Hindlimb muscle (tissue), 1 donor: ENCODE measurements at regions not wholly inside any gene's neighbourhood (a gene's known extent, or its start where the extent isn't known, plus 50 kb on each side); places are given as distances from the start of the nearest gene placed in this dataset.
"Not testable (repeated sequence)": the region's sequence is repeated elsewhere in the genome, so short reads cannot be mapped to it uniquely, and the experiment has no call there.

Experiments used
- DNase-seq: peaks from one replicate; pipeline ENCODE4 v3.0.0-alpha.2; 2013

DNA sequence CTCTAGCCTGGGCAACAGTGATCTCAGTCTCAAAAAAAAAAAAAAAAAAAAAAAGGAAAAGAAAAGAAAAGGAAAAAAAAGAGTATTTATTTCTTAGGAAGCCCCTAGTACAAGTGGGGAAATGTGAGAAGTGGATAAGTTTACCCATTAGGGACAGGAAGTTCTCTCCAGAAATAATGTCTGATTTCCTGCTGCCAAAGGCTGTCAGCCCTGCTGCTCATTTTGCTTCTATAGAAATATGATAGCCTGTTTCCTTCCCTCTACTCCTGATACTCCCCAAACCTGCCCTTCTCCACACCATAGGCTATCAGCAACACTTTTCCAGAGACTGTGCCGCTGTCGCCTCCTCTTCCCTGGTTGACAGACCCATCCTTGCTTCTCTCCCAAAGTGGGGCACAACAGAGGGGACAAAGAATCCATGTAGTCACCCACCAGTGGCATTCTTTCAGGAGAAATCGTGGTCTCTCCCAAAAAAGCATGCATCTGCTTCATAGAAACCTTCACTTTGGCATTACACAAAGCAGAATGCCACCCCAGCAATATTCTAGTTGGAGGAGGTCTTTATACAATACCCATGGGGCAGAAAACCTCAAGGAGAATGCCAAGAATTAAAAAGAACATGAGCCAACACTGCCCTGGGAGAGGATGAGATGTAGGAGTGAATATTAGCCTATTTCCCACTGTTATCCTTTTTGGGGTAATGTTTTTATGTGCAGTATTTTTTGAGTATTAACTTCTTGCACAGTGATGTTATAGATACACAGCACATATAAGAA is 166.3 kb upstream of the NR5A2 start:
- no peak for DNase-seq

DNA sequence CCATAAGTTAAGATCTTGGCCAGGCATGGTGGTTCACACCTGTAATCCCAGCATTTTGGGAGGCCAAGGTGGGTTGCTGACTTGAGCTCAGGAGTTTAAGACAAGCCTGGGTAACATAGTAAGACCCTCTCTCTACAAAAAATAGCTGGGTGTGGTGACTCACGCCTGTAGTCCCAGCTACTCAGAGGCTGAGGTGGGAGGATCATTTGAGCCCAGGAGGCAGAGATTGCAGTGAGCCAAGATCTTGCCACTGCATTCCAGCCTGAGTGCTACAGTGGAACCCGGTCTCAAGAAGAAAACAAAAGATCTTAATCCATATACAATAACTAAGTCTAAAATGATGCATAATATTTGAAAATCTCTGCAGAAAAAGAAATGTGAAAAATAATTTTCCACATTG is 165.5 kb upstream of the NR5A2 start:
- DNase-seq = no peak

DNA sequence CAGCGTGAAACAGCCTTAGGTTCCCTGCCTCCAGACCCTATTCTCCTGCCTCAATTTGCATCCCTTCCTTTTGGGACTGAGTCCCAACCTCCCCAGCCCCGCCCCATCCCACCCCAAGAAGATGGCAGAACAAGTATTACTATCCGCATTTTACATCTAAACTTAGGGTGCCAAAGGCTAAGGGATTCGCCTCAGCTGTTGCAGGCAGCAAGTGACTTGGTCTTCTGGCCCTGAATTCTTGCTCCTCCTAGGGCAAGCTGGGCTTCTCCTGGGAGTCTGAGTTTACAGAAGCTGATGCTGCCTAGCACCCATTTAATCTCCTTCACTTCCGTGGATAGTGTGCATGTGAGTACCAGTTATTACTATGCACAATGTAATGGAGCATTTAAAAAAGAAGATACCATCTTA is 161.3 kb upstream of the NR5A2 start:
- no peak for DNase-seq

DNA sequence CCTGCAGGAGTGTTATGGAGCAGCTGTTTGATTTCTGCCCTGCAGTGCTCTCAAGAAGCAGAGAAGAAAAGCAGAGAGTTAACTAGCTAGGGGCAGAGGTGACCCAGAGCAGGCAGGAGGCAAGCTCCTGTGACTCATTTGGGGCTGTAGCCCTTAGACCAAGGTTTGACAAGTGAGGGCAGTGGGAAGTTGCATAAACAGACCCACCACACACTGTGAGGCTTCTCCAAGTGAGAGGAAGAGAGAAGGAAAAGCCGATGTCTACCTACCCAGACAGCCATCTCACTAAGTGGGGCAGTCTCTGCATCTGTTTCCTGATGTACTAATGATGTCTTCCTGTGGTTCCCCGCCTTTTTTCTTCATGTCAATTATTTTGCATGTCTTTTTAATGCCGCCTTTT is 159.9 kb upstream of the NR5A2 start:
- DNase-seq = no peak

DNA sequence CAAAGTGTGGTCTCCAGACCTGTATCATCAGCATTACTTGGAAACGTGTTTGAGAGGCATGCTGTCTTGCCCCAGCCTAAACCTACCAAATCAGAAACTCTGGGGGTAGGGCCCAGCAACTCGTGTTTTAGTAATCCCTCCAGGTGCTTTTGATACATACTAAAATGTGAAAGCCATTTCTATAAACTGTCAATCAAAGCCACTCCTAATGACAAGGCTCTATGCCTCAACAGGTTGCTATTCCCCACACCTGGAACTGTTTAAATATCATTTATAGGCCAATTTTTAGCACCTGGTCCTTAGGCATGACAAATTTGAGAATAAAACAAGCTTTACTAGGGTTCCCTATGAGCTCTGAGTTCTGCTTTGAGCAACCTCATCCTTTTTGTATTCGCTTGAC is 158.7 kb upstream of the NR5A2 start:
- no peak for DNase-seq

DNA sequence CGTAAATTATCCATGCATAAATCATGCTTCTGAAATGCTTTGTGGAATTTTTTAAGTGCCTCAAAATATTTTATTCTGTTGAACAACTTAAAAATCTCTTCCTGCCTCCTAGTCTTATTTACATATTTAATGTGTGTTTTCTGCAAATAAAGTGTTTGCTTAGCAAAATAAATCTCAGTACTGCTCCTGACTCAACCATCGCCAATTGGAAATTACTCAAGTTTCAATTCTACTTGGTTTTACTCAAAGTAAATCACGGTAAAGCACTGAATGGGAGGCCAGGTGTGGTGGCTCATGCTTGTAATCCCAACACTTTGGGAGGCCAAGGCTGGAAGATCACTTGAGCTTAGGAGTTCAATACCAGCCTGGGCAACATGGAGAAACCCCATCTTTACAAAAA is 152.2 kb upstream of the NR5A2 start:
- no peak for DNase-seq

DNA sequence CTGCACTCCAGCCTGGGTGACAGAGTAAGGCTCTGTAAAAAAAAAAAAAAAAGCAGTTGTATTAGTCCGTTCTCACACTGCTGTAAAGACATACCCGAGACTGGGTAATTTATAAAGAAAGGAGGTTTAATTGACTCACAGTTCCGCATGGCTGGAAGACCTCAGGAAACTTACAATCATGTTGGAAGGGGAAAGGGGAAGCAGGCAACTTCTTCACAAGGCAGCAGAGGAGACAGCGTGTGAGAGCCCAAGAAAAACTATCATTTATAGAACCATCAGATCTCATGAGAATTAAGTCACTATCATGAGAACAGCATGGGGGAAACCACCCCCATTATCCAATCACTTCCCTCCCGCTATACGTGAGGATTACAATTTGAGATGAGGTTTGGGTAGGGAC is 151.7 kb upstream of the NR5A2 start:
- DNase-seq = no peak

DNA sequence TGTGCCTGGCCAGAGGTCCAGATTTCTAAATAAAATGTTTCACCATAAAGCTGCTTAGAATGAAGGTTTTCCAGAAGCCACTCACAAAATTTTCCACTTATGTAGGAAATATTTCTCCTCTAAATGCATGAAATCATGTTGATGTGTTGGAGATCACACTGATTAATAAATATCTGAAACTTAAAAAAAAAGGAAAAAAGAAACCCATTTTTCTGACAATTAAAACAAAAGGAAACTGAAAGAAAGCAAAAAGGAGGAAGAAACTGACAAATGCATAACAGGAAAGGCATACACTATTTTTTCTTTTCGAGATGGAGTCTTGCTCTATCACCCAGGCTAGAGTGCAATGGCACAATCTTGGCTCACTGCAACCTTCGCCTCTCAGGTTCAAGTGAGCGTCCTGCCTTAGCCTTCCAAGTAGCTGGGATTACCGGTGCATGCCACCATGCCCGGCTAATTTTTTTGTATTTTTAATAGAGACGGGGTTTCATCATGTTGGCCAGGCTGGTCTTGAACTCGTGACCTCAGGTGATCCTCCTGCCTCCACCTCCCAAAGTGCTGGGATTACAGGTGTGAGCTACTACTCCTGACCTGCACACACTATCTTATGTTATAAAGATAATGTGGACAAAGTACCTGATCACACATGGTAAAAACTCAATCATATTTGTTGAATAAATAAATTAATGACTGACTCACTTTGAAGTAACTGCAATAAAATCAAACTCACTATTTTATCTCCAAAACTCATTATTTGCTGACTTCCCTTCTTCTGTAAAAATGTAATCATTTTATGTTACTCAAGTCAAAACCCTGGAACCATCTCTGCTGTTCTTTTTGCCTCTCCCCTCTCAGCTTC is 149.8 kb upstream of the NR5A2 start:
- DNase-seq = no peak

DNA sequence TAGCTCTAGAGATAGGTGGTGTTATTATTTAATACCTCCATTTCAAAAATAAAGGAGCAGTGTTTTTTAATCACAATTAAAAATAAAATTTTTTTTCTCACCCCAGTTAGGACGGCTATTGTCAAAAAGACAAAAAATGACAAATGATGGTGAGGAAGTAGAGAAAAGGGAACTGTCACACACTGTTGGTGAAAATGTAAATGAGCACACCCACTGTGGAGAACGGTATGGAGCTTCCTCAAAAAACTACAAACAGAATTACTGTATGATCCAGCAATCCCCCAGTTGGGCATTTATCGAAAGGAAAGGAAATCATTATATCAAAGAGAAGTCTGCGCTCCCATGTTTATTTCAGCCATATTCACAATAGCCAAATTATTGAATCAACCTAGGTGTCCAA is 148.7 kb upstream of the NR5A2 start:
- no peak for DNase-seq

DNA sequence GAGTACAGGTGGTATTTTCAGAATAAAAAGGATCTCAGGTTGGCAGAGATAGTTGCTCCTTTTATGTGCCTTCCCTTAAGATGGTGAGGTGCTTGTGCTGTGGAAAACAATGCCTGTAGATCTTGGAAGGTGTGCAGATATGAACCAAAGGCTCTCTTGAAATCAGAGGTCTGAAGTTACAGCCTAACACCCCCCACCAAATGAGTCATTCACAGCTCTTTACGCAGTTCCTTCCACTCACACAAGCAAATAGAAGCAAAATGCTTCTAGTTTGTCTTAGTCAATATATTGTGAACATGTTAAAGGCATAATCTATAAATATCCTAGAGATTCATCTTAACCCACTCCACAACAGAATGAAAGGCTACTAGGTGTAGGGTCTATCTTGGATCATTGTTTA is 128.9 kb upstream of the NR5A2 start:
- no peak for DNase-seq

DNA sequence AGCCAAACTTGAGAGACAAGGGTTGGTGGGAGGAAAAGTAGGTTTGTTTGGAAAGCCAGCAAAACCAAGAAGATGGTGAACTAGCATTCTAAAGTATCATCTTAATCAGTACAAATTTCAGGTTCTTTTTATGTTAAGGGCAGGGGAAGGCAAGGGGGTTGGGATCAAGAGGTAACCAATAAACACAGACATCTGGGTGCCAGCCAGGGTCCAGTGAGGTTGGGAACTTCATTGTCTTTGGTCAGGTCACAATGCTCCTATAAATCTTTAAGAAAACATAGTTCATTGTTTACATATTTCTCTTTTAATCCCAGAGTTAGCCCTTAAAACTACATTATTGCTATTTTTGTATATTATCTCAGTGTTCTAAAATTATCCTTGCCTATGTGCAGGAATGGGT is 126.2 kb upstream of the NR5A2 start:
- DNase-seq = no peak

DNA sequence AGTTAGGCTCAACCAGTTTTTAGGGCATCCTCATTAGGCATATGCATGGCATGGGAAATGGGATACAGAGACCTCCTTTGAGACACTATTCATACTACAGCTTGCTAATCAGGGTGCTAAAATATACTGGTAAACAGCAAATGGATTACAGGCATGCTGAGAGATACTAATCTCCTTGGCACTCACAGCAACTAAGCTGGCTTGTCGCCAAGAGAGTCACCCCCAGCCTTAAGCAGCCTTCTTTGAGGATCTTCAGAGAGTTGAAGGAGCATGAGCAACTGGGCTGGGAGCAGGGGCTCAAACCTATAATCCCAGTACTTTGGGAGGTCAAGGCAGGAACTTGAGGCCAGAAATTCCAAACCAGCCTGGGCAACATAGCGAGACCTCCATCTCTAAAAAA is 120.1 kb upstream of the NR5A2 start:
- no peak for DNase-seq

DNA sequence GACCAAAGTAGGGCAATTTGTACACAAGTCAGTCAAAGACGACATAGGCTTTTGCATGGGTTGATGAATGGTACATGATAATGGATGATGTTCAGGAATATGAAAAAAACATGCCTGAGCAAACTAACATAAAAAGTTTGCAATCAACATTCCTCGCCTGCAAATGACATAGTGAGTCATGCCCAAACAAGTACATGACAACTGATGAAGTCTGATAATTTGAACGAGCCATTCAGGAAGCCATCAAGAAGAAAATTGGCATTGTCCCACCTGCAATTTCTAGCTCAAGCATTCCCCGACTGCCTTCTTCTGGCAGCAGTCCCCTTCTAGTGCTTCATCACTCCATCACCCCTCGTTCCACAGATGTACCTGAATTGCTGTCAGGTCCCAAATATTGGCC is 118.4 kb upstream of the NR5A2 start:
- DNase-seq = no peak

DNA sequence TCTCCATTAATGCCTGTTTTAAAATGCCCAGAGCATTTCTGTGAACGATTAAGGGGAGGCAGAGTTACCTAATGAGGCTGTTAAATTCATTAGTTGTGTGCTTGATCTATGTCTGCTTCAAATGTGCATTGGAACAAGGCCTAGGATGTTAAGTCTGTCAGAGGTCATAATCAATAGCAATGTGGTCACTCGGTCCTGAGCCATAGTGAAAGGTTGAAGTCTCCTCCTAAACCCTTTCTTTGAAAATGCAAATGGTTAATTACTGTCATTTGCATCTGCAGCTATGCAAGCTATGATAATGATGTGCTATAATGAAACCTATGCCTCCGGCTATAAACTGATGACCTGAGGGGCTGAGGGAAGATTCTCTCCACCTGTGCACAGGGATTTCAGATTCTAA is 114.2 kb upstream of the NR5A2 start:
- DNase-seq = no peak

DNA sequence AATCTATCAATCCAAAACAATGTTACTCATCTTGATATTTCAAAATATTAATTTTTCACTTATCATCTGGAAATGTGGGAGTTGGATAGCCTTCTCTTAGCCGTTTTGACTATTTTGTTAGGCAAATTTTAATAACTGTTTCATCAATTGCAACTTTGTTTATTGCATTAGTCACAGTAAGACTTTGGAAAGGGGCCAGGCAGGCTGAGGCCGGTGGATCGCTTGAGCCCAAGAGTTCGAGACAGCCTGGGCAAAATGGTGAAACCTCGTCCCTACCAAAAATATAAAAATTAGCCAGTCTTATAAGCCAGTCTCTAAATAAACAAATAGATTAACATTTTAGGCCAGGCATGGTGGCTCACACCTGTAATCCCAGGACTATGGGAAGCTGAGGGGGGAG is 113.0 kb upstream of the NR5A2 start:
- no peak for DNase-seq

DNA sequence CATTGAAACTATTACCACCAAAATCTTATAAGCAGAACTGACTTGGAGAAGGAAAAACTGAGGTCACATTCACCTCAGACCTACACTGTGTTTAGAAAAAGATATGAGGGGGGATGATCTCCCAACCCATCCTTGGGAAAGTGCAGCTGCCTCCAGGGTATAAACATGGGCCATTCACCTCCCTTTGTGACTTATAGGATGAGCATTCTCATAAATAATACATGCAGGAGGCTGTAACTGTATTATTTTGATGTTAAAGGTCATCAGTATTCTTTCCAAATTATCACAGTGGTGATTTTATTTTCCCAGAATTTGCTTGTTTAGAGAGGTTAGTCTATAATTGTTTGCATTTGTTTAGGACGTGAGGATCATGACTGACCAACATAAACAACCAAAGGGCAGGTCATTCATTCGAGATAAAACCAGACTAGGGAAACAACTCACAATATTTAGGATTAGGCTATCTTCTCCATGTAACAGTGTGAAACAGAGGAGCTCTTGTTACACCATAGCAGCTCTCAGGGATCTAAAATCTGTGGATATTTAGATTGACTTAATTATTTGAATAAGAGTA is 109.2 kb upstream of the NR5A2 start:
- DNase-seq = no peak

DNA sequence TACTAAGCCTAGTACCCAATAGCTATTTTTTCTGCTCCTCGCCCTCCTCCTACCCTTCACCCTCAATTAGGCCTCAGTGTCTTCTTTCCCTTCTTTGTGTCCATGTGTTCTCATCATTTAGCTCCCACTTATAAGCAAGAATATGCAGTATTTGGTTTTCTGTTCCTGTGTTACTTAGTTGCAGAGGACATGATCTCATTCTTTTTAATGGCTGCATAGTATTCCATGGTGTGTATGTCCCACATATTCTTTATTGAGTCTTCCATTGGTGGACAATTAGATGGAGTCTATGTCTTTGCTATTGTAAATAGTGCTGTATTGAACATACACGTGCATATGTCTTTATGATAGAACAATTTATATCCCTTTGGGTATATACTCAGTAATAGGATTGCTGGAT is 106.9 kb upstream of the NR5A2 start:
- DNase-seq = no peak

DNA sequence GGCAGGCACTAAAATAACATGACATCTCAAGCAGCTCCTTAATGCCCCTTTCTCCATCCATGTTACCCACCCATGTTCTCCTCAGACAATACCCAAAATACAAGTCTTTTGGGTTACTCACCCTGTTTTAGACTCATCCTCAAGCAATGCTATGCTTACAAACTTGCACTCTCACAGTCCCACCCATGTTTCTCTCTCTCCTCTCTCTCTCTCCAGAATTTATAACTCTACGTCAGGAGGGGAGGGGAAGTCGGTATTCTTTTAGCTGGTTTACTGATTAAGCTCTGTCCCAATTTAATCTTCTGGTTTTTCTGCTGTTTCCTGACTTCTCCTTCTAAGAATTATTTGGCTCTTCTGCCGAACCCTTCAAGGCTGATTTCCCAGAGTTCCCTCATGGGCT is 98.0 kb upstream of the NR5A2 start:
- DNase-seq = no peak

DNA sequence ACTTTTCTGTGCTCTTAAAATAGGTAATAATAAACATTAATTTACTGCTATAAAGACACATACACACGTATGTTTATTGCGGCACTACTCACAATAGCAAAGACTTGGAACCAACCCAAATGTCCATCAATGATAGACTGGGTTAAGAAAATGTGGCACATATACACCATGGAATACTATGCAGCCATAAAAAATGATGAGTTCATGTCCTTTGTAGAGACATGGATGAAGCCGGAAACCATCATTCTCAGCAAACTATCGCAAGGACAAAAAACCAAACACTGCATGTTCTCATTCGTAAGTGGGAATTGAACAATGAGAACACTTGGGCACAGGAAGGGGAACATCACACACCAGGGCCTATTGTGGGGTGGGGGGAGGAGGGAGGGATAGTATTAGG is 97.4 kb upstream of the NR5A2 start:
- not testable (repeated sequence) for DNase-seq

DNA sequence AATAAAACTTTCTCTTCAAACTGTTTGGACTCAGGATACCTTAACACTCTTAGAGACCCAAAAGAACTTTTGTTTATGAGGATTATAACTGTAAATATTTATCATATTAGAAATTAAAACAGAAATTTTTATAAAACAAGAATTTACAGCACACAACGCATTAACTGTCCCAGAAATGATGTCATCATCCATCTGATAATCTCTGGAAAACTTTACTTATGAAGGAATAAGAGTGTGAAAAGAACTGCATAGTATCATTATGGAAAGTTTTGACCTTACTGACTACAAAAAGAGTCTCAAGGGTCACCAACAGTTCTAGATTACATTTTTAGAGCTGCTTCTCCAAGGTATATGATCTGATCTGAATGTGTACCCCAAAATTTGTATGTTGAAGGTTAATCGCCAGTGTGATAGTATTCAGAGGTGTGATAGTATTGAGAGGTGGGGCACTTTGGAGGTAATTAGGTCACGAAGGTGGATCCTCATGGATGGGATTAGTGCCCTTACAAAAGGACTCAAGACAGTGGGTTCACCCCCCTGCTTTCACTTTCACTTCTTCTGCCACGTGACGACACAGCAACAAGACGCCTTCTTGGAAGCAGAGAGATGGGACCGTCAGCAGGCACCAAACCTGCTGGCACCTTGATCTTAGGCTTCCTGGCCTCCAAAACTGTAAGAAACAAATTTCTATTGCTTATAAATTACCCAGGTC is 95.7 kb upstream of the NR5A2 start:
- DNase-seq = no peak

DNA sequence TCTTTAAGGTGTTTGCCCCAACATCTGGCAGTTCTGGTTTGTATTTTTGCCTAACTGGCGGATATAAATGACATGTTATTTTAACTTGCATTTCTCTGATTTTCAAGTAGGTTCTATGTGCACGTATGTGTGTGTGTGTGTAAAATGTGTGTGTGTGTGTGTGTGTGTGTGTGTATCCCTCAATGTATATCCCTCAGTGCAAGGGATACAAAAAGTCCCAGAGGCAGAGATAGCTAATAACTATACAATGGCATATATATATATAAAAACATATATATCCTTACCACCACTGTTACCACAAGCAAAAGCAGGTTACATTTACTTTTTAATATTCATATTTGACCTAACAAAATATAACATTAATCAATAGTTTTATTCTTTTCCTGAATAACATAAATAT is 95.0 kb upstream of the NR5A2 start:
- DNase-seq = no peak

DNA sequence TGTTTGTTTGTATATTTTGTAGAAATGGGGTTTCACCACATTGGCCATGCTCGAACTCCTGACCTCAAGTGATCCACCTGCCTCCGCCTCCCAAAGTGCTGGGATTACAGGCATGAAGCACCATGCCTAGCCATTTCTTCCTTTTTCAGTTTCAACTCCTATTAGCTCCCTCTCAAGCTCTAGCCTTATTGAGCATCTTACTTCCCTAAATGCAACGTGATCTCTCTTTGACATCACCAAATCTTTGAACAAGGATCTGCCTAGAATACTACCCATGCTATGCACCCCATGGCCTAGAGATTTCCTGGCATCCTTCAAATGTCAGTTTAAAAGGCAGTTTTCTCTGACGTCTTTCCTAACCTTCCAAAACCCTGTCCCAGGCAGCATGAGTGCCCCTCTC is 91.1 kb upstream of the NR5A2 start:
- DNase-seq = no peak

DNA sequence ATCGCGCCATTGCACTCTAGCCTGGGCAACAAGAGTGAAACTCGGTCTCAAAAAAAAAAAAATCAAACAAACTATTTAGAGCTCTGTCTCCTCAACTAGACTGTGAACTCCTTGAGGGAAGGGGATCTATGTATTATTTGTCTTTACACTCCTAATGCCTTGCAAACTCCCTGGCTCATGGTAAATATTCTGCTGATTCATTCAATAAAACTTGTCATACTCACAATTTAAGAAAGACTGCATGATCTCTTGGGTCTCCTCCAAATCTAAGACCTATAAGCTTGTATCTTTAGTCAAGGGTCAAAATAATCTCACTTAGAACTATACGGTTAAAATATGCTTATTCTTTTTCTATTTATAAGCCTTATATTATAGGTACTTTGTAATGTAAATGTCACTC is 90.3 kb upstream of the NR5A2 start:
- DNase-seq = no peak
